ENCODE measurements at regions not wholly inside any gene's neighbourhood (a gene's known extent, or its start where the extent isn't known, plus 50 kb on each side); places are given as distances from the start of the nearest gene placed in this dataset.

DNA sequence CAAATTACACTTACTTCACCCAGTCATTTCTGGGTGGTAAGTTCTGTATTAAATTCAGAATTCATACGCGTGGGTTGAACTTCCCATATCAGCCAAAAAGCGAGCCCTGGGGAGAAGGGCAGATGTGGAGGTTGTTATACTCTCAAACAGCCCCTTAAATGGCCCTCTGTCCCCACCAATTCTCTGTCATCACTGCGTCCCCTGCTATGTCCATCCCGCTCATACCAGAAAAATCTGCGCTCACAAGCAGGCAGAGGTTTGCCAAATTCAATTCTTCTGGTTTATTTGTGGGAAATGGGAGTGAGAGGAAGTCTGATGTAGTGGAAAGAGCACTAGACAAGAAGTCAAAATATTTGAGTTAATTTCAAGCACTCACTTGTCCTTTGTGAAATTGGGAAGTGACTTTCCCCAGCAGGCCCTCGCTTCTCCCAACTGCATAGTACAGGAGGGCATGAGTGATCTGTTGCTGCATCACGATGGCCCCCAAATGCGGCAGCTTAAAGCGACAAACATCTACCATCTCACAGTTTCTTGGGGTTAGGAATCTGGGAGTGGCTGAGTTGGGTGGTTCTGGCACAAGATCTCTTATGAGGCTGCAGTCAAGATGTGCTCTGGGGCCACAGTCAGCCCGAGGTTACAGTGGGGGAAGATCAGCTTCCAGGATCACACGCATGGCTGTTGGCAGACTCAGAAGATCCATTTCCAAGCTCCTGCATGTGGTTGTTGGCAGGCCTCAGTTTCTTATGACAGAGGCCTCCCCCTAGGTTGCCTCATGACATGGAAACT is 67.7 kb downstream of the CPN2 start:
- TF ChIP-seq EZH2 (IDR thresholded peaks at IDR 0.05; ENCODE audit: borderline replicate concordance, low read depth, low read length, poor library complexity, severe bottlenecking) = no peak
- TF ChIP-seq, protein P1, sequence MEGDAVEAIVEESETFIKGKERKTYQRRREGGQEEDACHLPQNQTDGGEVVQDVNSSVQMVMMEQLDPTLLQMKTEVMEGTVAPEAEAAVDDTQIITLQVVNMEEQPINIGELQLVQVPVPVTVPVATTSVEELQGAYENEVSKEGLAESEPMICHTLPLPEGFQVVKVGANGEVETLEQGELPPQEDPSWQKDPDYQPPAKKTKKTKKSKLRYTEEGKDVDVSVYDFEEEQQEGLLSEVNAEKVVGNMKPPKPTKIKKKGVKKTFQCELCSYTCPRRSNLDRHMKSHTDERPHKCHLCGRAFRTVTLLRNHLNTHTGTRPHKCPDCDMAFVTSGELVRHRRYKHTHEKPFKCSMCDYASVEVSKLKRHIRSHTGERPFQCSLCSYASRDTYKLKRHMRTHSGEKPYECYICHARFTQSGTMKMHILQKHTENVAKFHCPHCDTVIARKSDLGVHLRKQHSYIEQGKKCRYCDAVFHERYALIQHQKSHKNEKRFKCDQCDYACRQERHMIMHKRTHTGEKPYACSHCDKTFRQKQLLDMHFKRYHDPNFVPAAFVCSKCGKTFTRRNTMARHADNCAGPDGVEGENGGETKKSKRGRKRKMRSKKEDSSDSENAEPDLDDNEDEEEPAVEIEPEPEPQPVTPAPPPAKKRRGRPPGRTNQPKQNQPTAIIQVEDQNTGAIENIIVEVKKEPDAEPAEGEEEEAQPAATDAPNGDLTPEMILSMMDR (conservative IDR thresholded peaks at IDR 0.05; ENCODE audit: low read depth, low read length) = no peak

All from A673 (cell line).